Occipital lobe (tissue), 1 donor: ENCODE measurements at regions not wholly inside any gene's neighbourhood (a gene's known extent, or its start where the extent isn't known, plus 50 kb on each side); places are given as distances from the start of the nearest gene placed in this dataset.
A peak's percentile ranks its signal among the peaks of the same experiment; 100 is the strongest.
"Not testable (repeated sequence)": the region's sequence is repeated elsewhere in the genome, so short reads cannot be mapped to it uniquely, and the experiment has no call there.

ENCODE experiments used
- DNase-seq: peaks from one replicate; lab custom pipeline; 2025; lab: John Stamatoyannopoulos, UW

GRCh38 chr9:81811688-81812087 is 116.5 kb upstream of the SPATA31D4 start:
- not testable (repeated sequence) for DNase-seq

DNA sequence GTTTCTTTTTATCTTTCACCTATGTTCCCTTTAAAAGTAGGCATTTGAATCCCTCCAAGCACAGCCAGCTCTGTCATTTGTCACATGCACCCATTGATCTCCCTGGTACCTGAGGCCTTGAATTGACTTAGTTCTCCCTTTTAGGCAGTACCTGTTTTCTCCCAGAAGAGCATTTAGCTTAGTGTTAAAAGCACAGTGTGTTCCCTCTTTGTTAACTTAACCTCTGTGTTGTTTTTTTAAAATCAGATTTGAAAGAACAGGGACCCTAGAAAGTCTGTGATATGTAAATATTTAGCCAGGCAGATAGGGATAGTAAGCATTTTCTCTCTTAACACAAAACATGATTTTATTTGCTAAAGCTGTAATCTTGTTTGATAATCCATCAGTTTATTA is 113.8 kb upstream of the SPATA31D4 start:
- no peak for DNase-seq

- DNase-seq = no peak
These were observed 113.3 kb upstream of the SPATA31D4 start for GRCh38 chr9:81814794-81815464.

DNA sequence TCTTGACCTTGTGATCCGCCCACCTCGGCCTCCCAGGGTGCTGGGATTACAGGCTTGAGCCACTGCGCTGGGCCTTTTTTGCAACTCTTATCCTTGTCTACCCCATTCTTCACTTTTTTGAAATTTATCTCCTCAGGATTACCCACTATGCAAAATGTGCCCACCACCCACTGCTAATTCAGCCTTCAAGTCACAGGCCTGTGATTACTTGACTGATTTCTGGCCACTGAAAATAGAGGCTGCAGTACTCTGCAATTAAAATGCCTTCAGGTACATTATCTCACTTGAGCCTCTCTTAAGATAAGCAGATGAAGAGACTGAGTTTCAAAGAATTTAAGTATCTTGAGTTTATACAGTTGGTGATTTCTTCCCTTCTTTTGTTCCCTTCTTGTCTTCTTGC is 112.4 kb upstream of the SPATA31D4 start:
- DNase-seq = no peak

- DNase-seq = no peak
These were observed 109.1 kb upstream of the SPATA31D4 start for GRCh38 chr9:81819155-81819554.

GRCh38 chr9:81819859-81820546 is 108.2 kb upstream of the SPATA31D4 start:
- DNase-seq = no peak

DNA sequence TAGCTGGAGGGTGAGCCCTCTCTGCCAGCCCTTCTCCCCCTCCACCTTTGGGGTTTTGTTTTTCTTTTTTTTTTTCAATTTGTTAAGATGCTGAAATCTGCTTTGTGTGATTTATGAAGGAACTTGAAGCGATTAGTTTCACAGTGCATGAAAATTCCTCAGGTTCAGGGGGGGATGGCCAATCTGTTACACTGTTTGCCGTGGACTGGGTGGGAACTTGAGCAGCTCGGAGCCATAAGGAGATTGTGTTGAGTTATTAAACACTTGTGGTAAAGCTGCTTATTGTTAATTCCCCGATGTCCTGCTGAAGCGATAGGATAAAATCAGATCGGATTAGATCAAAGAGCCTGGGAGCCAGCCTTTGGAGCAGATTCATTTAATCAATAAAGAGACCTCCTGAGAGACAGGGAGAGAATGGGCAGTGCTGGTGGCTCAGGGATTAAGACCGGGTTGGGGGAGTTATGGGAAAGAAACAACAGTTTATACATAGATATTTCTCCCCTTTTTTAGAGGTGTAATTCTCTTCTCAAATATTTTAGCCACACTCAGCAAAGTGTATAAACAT is 105.8 kb upstream of the SPATA31D4 start:
- no peak for DNase-seq

- no peak for DNase-seq
These were observed 105.3 kb upstream of the SPATA31D4 start for GRCh38 chr9:81822967-81823366.

DNA sequence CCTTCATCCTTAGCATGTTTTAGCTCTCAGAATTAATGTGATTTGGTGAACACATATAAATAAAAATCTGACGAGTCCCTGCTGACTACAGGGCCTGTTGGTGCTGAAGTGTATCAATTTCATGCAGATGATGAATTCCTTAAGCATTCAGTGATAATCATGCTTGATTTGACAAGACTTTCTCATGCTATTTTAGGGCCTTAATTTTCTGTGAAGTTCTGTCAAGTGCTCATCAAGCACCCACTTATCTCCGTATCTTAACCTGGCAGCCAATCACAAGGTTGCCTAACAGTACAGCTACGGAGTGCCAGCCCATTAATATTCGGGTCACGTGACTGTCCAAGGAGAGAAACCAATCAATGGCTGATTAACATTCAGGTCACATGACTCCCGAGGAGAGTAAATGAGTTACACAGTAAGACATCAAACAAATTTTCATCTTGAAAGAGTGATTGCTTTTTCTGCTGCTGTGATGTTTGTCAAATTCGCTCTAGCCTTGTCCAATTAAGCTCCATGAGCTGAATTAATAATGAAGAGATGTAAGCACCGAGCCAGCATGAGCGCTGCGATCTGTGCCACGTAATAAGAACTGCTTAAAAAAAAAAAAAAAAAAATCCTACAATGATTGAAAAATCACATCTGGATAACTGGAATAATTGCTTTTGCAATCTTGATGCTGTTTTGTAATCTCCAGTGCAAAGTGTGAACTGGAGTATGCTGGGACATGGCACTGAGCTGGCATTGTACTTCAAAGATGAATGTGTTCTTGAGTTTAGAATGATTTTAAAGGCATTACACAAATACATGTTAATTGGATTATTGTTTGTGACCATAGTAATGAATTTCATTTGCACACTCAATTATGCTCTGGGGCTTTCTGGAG is 104.3 kb upstream of the SPATA31D4 start:
- DNase-seq = no peak

- DNase-seq = no peak
These were observed 103.2 kb upstream of the SPATA31D4 start for GRCh38 chr9:81824802-81825730.

DNA sequence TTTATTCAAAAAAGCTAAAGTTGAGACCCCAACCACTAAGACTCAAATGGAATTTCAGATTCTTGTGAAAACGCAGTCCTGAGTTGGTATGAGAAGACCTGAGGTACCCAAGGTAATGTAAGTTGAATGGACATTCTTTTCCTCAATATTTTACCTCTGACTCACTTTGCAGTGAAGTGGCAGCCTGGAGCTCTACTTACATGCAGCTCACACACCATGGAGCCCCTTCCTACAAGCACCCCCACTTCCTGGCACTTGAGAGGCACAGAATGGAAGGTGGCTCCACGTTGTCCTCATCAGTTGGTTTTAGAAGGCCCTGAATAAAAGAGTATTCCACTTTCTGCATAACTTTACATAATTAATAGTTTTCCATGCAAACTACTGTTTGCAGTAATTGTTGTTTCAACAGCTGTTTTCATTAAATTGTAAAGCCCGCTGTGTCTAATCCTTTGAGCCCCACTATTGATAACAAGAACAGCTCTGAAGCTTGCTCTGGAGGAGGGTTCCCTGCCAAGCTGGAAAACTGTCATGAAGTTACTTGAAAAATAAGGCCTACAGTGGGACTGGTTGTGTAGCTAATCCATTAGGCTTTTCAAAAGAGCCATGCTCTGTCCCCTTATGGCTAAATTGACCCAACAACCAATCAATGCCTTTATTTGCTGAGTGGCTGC is 102.2 kb upstream of the SPATA31D4 start:
- no peak for DNase-seq

DNA sequence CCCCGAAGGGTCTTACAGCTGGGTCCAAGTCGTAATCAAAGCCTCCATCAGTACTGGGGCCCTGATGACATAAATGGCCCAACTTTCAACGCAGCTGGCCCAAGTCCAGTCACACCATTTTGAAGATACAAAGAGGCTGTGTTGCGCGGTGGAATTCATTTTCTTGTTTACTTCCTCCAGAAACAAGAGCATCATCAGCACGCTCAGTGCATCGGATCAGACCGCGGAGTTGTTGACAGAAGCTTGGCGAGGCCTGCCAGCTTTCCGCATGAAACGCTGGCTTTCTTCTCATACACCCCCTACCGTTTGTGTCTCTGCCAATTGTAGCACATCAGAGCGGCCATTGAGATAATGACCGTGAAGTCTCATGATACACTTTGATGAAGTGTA is 101.7 kb upstream of the SPATA31D4 start:
- DNase-seq = peak; percentile 83

- DNase-seq = no peak
These were observed 100.5 kb upstream of the SPATA31D4 start for GRCh38 chr9:81827616-81828296.

DNA sequence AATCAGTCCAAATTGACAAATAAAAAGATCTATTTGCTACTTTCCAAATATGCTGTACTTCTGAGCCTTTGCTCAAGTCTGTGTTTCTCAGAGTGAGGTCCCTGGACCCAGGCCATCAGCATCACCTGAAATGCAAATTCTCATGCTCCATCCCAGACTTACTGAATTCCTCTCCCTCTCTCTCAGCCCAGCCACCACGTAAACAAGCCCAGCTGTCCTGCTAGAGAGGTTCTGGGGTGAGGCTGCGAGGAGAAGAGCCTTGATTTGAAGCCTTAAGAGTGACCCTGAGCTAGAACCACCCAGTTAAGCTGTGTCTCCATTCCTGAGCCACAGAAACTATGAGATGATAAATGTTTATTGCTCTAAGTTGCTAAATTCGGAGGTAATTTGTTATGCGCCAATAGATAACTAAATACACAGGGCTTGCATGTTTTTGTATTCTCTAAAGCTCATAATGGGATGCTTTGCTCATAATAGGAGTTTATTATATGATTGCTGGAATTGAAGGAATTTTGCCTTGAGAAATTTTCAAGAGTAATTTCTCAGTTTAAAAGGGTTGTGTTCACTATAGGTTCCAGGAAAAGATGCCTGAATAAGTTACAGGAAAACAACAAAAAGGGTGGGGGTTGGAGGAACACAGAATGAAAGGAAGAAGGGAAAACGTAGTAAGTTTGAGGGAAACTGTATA is 98.9 kb upstream of the SPATA31D4 start:
- no peak for DNase-seq

GRCh38 chr9:81830431-81830830 is 97.8 kb upstream of the SPATA31D4 start:
- DNase-seq = not testable (repeated sequence)

DNA sequence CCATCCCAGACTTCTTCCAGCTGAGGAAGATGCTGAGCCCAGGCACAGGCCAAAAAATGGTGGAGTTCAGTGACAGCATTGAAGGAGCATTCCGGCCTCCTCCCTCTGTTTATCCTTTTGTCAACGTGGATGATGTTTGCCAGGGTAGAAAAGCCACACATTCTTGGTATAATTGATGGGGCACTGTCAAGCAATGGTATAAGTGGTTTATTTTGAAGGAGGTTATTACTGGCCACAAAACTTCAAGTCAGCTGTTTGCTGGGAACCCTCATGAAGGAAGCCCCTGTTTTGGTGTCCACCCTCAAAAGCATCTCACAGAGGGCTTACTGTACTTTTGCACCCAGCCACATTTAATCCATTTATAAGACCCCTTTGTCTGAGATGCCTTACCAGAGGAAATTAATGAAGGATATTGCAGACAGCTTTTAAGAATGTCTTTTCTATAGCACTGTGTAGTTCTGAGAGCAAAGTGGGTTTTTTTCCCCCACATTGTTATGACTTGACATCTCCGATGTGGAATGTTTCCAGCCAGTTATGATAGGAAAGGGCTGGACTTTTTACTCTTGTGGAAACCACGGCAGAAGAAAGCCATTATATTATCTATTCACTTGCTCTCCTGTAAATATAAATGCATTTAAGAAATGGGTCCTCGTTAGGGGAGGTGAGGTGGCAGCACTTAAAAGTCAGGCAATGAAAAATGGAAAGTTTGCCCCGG is 95.5 kb upstream of the SPATA31D4 start:
- DNase-seq = no peak

GRCh38 chr9:81833563-81834345 is 94.5 kb upstream of the SPATA31D4 start:
- no peak for DNase-seq

- DNase-seq = no peak
These were observed 86.9 kb upstream of the SPATA31D4 start for GRCh38 chr9:81841333-81841732.
